Neural progenitor cell (in vitro differentiated cells): ENCODE measurements at regions not wholly inside any gene's neighbourhood (a gene's known extent, or its start where the extent isn't known, plus 50 kb on each side); places are given as distances from the start of the nearest gene placed in this dataset.

Experiments
- CTCF ChIP-seq: fragments of 200-600 bp; sonication (generic); IDR thresholded peaks from 2 replicates; pipeline ENCODE4 v1.5.1; 2017; ENCODE audit warnings: antibody characterized with exemption, mild to moderate bottlenecking
- EZH2 ChIP-seq: fragments of 200-600 bp; sonication (generic); IDR thresholded peaks from 2 replicates; pipeline ENCODE4 v1.6.1; 2017; ENCODE audit warnings: antibody characterized with exemption, mild to moderate bottlenecking, moderate library complexity

- TF ChIP-seq CTCF = no peak
- TF ChIP-seq EZH2 = no peak
These were observed 720.3 kb upstream of the RGMB start for GRCh38 chr5:98053170-98053569.
